ENCODE measurements at regions not wholly inside any gene's neighbourhood (a gene's known extent, or its start where the extent isn't known, plus 50 kb on each side); places are given as distances from the start of the nearest gene placed in this dataset.

DNA sequence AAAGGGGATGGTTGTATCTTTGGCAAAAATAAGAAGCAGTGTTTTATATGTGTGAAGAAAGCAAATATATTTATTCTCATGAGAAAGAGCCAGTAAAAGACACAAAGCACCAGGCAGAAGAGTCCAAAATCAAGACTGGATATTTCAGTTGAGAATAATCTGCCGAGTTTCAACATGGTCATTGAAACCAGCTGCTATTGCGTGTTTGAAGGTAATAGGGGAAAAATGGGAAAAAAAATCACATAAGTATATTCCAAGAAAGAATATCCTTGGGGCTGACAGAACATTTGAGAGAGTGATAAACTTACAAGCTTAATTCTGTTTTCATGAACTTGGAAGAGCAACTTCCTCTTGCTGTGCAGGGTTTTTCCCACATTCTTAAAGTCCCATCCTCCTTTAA lies 79.9 kb downstream of the ISOC1 start:
- no peaks in the 10 kb centered on the region for H3K27me3 Mint-ChIP-seq
- H3K4me3 Mint-ChIP-seq (ENCODE audit: low read depth) = no peak overlapping the region
- no peak for DNase-seq (ENCODE audit: low spot score, unreplicated experiment)
- TF ChIP-seq, protein P1, sequence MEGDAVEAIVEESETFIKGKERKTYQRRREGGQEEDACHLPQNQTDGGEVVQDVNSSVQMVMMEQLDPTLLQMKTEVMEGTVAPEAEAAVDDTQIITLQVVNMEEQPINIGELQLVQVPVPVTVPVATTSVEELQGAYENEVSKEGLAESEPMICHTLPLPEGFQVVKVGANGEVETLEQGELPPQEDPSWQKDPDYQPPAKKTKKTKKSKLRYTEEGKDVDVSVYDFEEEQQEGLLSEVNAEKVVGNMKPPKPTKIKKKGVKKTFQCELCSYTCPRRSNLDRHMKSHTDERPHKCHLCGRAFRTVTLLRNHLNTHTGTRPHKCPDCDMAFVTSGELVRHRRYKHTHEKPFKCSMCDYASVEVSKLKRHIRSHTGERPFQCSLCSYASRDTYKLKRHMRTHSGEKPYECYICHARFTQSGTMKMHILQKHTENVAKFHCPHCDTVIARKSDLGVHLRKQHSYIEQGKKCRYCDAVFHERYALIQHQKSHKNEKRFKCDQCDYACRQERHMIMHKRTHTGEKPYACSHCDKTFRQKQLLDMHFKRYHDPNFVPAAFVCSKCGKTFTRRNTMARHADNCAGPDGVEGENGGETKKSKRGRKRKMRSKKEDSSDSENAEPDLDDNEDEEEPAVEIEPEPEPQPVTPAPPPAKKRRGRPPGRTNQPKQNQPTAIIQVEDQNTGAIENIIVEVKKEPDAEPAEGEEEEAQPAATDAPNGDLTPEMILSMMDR (IDR thresholded peaks at IDR 0.05; ENCODE audit: unreplicated experiment) = no peak
- H3K4me1 Mint-ChIP-seq (ENCODE audit: low read depth) = no peaks in the 10 kb centered on the region
- H3K27ac Mint-ChIP-seq = no peak overlapping the region
- H3K9me3 Mint-ChIP-seq (ENCODE audit: low read depth) = no peaks in the 10 kb centered on the region
- no peaks in the 10 kb centered on the region for H3K36me3 Mint-ChIP-seq (ENCODE audit: insufficient read depth)

DNA sequence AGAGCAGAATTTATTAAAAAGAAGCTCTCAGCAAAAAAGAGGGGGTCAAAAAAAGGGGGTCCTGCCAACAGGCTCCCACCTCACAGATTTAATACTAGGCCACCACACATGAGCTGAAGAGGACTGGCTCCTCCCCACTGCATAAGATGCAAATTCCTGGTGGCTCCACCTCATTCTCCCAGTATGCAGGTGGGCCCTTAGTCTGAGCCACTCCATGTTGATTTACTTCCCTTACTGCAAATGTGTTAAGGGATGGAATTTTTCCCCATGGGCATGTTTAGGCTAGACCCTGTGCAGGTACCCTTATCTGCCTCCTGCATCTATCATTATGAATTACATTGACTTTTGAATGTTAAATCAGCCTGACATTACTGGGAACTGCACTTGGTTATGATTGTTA lies 82.9 kb downstream of the ISOC1 start:
- no peaks in the 10 kb centered on the region for H3K36me3 Mint-ChIP-seq (ENCODE audit: insufficient read depth)
- H3K4me1 Mint-ChIP-seq (ENCODE audit: low read depth) = no peaks in the 10 kb centered on the region
- H3K4me3 Mint-ChIP-seq (ENCODE audit: low read depth) = no peak overlapping the region
- TF ChIP-seq, protein P1 (IDR thresholded peaks at IDR 0.05; ENCODE audit: unreplicated experiment) = no peak
- DNase-seq (ENCODE audit: low spot score, unreplicated experiment) = no peak
- H3K27ac Mint-ChIP-seq = no peak overlapping the region
- H3K9me3 Mint-ChIP-seq (ENCODE audit: low read depth) = no peaks in the 10 kb centered on the region
- H3K27me3 Mint-ChIP-seq = no peaks in the 10 kb centered on the region

DNA sequence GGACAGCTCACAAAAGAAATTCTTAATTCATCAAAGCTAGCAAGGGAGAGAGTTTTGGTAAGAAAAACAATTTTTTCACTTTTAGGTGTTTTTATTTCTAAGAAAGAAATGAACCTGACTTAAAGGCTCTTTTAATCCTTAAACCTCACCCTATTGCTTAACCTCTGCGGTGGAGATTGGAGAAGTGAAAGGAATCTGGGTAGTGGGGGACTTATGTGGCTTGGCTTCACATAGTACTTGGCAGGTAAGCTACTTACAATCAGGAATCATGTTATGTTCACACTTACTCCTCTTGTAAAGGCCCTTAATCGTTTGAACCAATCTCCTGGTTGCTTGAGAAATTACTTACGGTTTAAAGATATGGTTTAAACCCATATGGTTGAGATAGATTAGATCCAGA lies 104.8 kb downstream of the ISOC1 start:
- Mint-ChIP-seq H3K4me1 (ENCODE audit: low read depth) (peaks cover 5% of the 10 kb centered on the region), H3K36me3 (ENCODE audit: insufficient read depth) (no peaks in the 10 kb centered on the region), H3K9me3 (ENCODE audit: low read depth) (no peaks in the 10 kb centered on the region), H3K27me3 (no peaks in the 10 kb centered on the region), H3K4me3 (ENCODE audit: low read depth) (no peak overlapping the region), H3K27ac (no peak overlapping the region)
- DNase-seq (ENCODE audit: low spot score, unreplicated experiment) = no peak
- TF ChIP-seq, protein P1 (IDR thresholded peaks at IDR 0.05; ENCODE audit: unreplicated experiment) = no peak

DNA sequence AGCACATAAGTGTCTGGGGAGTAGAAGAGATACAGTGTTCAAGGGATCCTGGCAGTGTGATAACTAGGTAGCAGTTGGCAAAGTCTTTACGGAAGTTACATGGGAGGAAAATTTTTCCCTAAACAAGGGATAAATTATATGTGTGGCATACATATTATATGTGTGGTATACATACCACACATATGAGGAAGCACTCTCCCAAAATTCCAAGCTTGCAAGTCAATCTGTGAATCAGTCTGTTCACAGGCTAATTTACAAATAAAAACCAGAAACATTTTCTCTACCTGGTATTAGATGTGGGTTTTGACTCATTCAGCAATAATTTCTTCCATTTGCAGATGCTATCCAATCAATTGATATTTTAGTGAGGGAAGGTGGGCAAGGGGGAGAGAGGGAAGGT lies 110.0 kb downstream of the ISOC1 start:
- H3K36me3 Mint-ChIP-seq (ENCODE audit: insufficient read depth) = no peaks in the 10 kb centered on the region
- no peak overlapping the region for H3K4me3 Mint-ChIP-seq (ENCODE audit: low read depth)
- no peak for DNase-seq (ENCODE audit: low spot score, unreplicated experiment)
- H3K27me3 Mint-ChIP-seq = no peaks in the 10 kb centered on the region
- TF ChIP-seq, protein P1 (IDR thresholded peaks at IDR 0.05; ENCODE audit: unreplicated experiment) = no peak
- no peak overlapping the region for H3K27ac Mint-ChIP-seq
- H3K4me1 Mint-ChIP-seq (ENCODE audit: low read depth) = peaks cover 5% of the 10 kb centered on the region
- peaks cover 8% of the 10 kb centered on the region for H3K9me3 Mint-ChIP-seq (ENCODE audit: low read depth)

DNA sequence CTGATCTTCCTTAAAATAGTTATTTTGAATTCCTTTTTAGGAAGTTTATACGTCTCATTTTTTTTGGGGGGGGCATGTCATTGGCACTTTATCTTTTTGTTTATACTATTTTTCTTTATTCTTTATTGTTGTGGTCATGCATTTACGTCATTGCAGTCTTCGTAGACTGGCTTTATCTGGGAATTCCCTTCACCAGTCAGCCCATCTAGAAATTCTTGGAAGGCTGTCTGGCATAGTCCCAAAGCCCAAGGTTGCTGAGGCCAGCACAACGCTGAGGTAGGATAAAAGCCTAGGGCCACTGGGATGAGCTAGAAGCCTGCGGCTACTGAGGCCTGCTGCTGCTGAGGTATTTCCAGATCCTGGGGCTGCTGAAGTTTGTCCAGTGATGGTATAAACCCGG lies 121.5 kb downstream of the ISOC1 start:
- H3K4me1 Mint-ChIP-seq (ENCODE audit: low read depth) = no peaks in the 10 kb centered on the region
- no peak overlapping the region for H3K4me3 Mint-ChIP-seq (ENCODE audit: low read depth)
- no peaks in the 10 kb centered on the region for H3K27me3 Mint-ChIP-seq
- peaks cover 24% of the 10 kb centered on the region for H3K9me3 Mint-ChIP-seq (ENCODE audit: low read depth)
- no peak overlapping the region for H3K27ac Mint-ChIP-seq
- H3K36me3 Mint-ChIP-seq (ENCODE audit: insufficient read depth) = peaks cover 2% of the 10 kb centered on the region
- TF ChIP-seq, protein P1 (IDR thresholded peaks at IDR 0.05; ENCODE audit: unreplicated experiment) = no peak
- DNase-seq (ENCODE audit: low spot score, unreplicated experiment) = no peak

Measured in progenitor cell of endocrine pancreas (in vitro differentiated cells).